GM23248 (cell line): ENCODE measurements at regions not wholly inside any gene's neighbourhood (a gene's known extent, or its start where the extent isn't known, plus 50 kb on each side); places are given as distances from the start of the nearest gene placed in this dataset.

Experiments
- DNase-seq: peaks from one replicate; pipeline ENCODE4 v3.0.0-alpha.2; 2015
- H2AFZ ChIP-seq: fragments of 200-600 bp; sonication (generic); 2 replicates; pipeline ENCODE4 v1.6.1; 2016; ENCODE audit warnings: antibody characterized with exemption
- H3F3A ChIP-seq: fragments of 200-600 bp; sonication (generic); 2 replicates; pipeline ENCODE4 v1.6.1; 2016; ENCODE audit warnings: mild to moderate bottlenecking, antibody characterized with exemption, mixed run types; ENCODE audit not compliant: insufficient read depth
- H3K27ac ChIP-seq: fragments of 200-600 bp; sonication (generic); 2 replicates; pipeline ENCODE4 v1.5.1; 2016; ENCODE audit warnings: mild to moderate bottlenecking
- H3K27me3 ChIP-seq: fragments of 200-600 bp; sonication (generic); replicated peaks from 2 replicates; pipeline ENCODE4 v1.6.1; 2016; ENCODE audit warnings: mild to moderate bottlenecking; ENCODE audit not compliant: insufficient read depth
- H3K36me3 ChIP-seq: fragments of 200-600 bp; sonication (generic); 2 replicates; pipeline ENCODE4 v1.6.1; 2016; ENCODE audit warnings: low read depth, mild to moderate bottlenecking
- H3K4me1 ChIP-seq: fragments of 200-600 bp; sonication (generic); 2 replicates; pipeline ENCODE4 v1.6.1; 2016; ENCODE audit warnings: mild to moderate bottlenecking; ENCODE audit not compliant: insufficient read depth
- H3K4me2 ChIP-seq: fragments of 200-600 bp; sonication (generic); one replicate; pipeline ENCODE4 v1.6.1; 2016; ENCODE audit warnings: mild to moderate bottlenecking; ENCODE audit not compliant: unreplicated experiment
- H3K4me3 ChIP-seq: fragments of 200-600 bp; sonication (generic); 2 replicates; pipeline ENCODE4 v1.5.1; 2016; ENCODE audit warnings: mild to moderate bottlenecking
- H3K79me2 ChIP-seq: fragments of 200-600 bp; sonication (generic); 2 replicates; pipeline ENCODE4 v1.6.1; 2016; ENCODE audit warnings: mild to moderate bottlenecking; ENCODE audit not compliant: insufficient read depth
- H3K9ac ChIP-seq: fragments of 200-600 bp; sonication (generic); 2 replicates; pipeline ENCODE4 v1.6.1; 2016; ENCODE audit warnings: mild to moderate bottlenecking
- H3K9me2 ChIP-seq: fragments of 200-600 bp; sonication (generic); 2 replicates; pipeline ENCODE4 v1.6.1; 2016; ENCODE audit warnings: mixed run types, mild to moderate bottlenecking, moderate library complexity; ENCODE audit not compliant: insufficient read depth
- H3K9me3 ChIP-seq: fragments of 200-600 bp; sonication (generic); one replicate; pipeline ENCODE4 v1.6.1; 2017; ENCODE audit warnings: low read depth
- H4K20me1 ChIP-seq: fragments of 200-600 bp; sonication (generic); 2 replicates; pipeline ENCODE4 v1.6.0; 2016; ENCODE audit not compliant: insufficient read depth
- EZH2 ChIP-seq: fragments of 200-600 bp; sonication (generic); IDR thresholded peaks from 2 replicates; pipeline ENCODE4 v1.6.1; 2018; ENCODE audit warnings: antibody characterized with exemption, mild to moderate bottlenecking; ENCODE audit not compliant: insufficient read depth, poor library complexity, severe bottlenecking
- EZH2phosphoT487 ChIP-seq: fragments of 200-600 bp; sonication (generic); IDR thresholded peaks from 2 replicates; pipeline ENCODE4 v1.6.1; 2018; ENCODE audit warnings: antibody characterized with exemption, moderate library complexity, mild to moderate bottlenecking, low read depth; ENCODE audit not compliant: insufficient read depth
- whole genome bisulfite sequencing, 2 experiments: methylation state at CpG; one replicate each; pipeline ENCODE4 v1.1.6; 2015 to 2017; ENCODE audit warnings: low lambda C conversion rate in 2 of 2, low coverage in 1 of 2; ENCODE audit errors: missing lambda C conversion rate in 2 of 2; 5-methylcytosine and 5-hydroxymethylcytosine counted together
- in situ Hi-C: fragments of 300-500 bp; cut with MboI; formaldehyde crosslinking; loops from 2 replicates; pipeline ENCODE4 v1.15.0; 2020

DNA sequence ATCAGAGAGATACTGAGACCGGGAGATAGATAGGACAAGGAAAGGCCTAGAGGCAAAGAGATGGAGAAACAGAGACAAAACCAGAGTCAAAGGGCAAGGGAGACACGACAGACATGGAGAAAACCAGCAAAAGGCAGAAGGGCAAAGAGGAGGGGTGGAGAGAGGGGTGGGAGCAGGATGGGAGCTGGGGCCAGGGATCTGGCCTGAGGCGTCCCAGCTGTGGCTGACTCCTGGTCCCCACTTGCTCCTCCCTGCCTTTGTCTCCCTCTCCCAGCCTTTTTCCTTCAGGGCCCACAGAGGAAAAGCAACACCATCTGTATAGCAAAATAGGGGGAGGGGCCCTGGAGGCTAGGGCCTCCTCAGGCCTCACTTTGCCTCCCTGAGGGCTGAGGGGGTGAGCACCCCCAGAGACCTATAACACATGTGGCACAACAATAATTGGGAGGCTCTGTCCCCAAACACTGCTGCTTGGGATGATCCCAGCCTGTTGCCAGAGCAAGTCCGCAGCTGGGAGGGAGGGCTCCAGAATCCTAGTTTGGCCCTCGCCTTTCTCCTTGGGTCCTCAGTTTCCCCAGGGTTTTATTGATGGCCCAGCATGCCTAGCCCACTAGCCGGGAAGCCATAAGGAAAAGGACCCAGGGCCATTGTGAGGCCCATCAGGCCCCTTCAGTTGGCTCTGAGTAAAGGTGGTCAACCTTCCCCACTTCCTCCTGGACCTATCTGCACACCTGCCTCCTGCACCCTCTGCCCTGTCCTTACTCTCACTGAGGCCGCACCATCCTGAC is 96.8 kb downstream of the PJA1 start:
- Histone ChIP-seq H3K4me1 (no peaks in the 10 kb centered on the region), H3K4me2 (no peak overlapping the region), H3K27ac (no peak overlapping the region), H3F3A (no peaks in the 10 kb centered on the region), H3K9me3 (no peaks in the 10 kb centered on the region), H3K79me2 (no peaks in the 10 kb centered on the region), H2AFZ (no peak overlapping the region), H3K4me3 (no peak overlapping the region), H3K9ac (no peak overlapping the region), H3K27me3 (no peaks in the 10 kb centered on the region), H4K20me1 (no peaks in the 10 kb centered on the region), H3K36me3 (no peaks in the 10 kb centered on the region), H3K9me2 (no peaks in the 10 kb centered on the region)
- TF ChIP-seq EZH2phosphoT487 (no peak), EZH2 (no peak)
- no peak for DNase-seq
- in situ Hi-C loops, result no loop called here
- 69 to 79% methylated on average over 3 to 6 of the region's 7 CpGs for WGBS, 2 experiments

DNA sequence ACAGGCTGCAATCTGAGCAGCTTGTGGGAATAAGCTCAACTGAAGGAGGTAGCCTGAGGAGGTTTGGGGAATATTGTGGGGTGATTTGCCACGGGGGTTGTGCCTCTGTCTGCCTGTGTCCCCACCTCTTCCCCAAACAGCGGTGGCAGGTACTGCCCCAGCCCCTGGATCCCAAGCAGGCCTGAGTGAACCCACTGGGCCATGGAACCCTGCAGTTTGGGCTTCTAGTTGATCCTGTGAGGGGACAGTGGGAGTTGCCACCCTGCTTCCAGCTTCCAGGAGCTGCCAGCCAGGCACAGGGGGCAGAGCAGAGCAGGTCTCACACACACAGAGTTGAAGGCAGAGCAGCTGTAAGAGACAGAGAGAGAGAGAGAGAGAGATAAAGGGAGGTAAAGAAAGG is 97.4 kb downstream of the PJA1 start:
- Histone ChIP-seq H3K9me2 (no peaks in the 10 kb centered on the region), H3F3A (no peaks in the 10 kb centered on the region), H3K4me2 (no peak overlapping the region), H3K27ac (no peak overlapping the region), H4K20me1 (no peaks in the 10 kb centered on the region), H3K4me1 (no peaks in the 10 kb centered on the region), H3K36me3 (no peaks in the 10 kb centered on the region), H3K27me3 (no peaks in the 10 kb centered on the region), H2AFZ (no peak overlapping the region), H3K4me3 (no peak overlapping the region), H3K79me2 (no peaks in the 10 kb centered on the region), H3K9ac (no peak overlapping the region), H3K9me3 (no peaks in the 10 kb centered on the region)
- DNase-seq, result no peak
- TF ChIP-seq EZH2phosphoT487 (no peak), EZH2 (no peak)
- in situ Hi-C loops, result no loop called here
- WGBS, 2 experiments, result 91% methylated on average over 2 of the region's 2 CpGs; no CpG with 5 or more reads in 1 of the 2 experiments

GRCh38 chrX:69066966-69067525 is 98.2 kb downstream of the PJA1 start:
- H3K27ac ChIP-seq, result no peak overlapping the region

GRCh38 chrX:69066021-69066757 is 99.1 kb downstream of the PJA1 start:
- no peaks in the 10 kb centered on the region for H3K36me3 ChIP-seq
- no peak for TF ChIP-seq EZH2
- in situ Hi-C loops, result no loop called here

More at GRCh38 chrX:69066966-69067525, 98.2 kb downstream of the PJA1 start:
- no peak overlapping the region for H2AFZ ChIP-seq
- H3F3A ChIP-seq, result no peaks in the 10 kb centered on the region
- H3K9ac ChIP-seq, result no peak overlapping the region
- no peak overlapping the region for H3K4me2 ChIP-seq
- no peaks in the 10 kb centered on the region for H3K9me2 ChIP-seq
- DNase-seq, result peak; percentile 11
- H3K79me2 ChIP-seq, result no peaks in the 10 kb centered on the region
- no peak for TF ChIP-seq EZH2phosphoT487
- TF ChIP-seq EZH2, result no peak
- no peak overlapping the region for H3K4me3 ChIP-seq
- H3K27me3 ChIP-seq, result no peaks in the 10 kb centered on the region
- no peaks in the 10 kb centered on the region for H3K36me3 ChIP-seq
- H4K20me1 ChIP-seq, result no peaks in the 10 kb centered on the region
- H3K4me1 ChIP-seq, result no peaks in the 10 kb centered on the region
- in situ Hi-C loops, result no loop called here
- no peaks in the 10 kb centered on the region for H3K9me3 ChIP-seq
- 84% methylated on average over 4 of the region's 4 CpGs for WGBS, 2 experiments

More at GRCh38 chrX:69066021-69066757, 99.1 kb downstream of the PJA1 start:
- Histone ChIP-seq H3K4me2 (no peak overlapping the region), H3K27ac (no peak overlapping the region), H3K27me3 (no peaks in the 10 kb centered on the region), H3K79me2 (no peaks in the 10 kb centered on the region), H2AFZ (no peak overlapping the region), H4K20me1 (no peaks in the 10 kb centered on the region), H3K4me1 (no peaks in the 10 kb centered on the region), H3F3A (no peaks in the 10 kb centered on the region), H3K9ac (no peak overlapping the region), H3K9me3 (no peaks in the 10 kb centered on the region), H3K4me3 (no peak overlapping the region), H3K9me2 (no peaks in the 10 kb centered on the region)
- DNase-seq, result no peak
- 75 to 87% methylated on average over 7 of the region's 7 CpGs for WGBS, 2 experiments
